ENCODE measurements at regions not wholly inside any gene's neighbourhood (a gene's known extent, or its start where the extent isn't known, plus 50 kb on each side); places are given as distances from the start of the nearest gene placed in this dataset.
A peak's percentile ranks its signal among the peaks of the same experiment; 100 is the strongest.

DNA sequence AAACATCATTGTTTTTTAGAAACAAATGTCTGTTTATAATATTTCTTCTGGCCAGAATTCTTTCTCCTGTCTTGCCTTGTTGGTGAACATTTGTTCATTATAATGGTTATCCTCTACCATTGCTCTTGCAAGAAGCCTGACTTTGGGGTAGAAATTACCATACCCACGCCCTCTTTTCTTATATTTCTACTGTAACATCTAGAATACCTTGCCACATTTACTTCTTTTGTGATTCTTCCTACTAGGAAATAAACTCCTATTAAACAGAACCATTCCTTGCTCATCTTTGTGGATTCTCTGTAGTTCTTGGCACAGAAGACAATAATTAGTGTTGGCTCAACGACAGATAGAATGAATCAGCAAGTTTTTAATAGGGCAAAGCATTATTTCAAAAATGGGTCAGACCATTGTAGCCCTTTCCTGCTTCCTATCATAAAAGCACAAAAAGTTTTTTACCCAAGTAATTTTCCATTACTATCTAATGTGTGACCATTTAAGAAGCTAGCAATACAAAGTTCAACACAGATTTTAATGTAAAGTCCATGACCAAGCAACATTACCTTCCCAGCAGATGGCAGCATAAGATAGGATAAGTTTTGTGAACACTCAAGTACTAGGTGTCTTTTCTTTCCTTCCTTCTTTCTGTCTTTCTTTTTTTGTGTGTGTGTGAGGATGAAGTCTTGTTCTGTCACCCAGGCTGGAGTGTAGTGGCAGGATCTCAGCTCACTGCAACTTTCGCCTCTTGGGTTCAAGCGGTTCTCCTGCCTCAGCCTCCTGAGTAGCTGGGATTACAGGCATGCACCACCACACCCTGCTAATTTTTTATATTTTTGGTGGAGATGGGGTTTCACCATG, 270.4 kb downstream of the HGF start:
- Histone ChIP-seq H3K4me1 (ENCODE audit: control insufficient read depth in 2 of 2, insufficient read depth in 2 of 2, low read length in 2 of 2) (no peaks in the 10 kb centered on the region), H3K9ac (ENCODE audit: low read length) (no peak overlapping the region), H3K9me3 (ENCODE audit: control extremely low read depth in 1 of 3, control insufficient read depth in 2 of 3, insufficient read depth in 1 of 3, low read length in 2 of 3) (no peaks in the 10 kb centered on the region), H3K79me2 (ENCODE audit: control insufficient read depth, insufficient read depth, low read length) (no peaks in the 10 kb centered on the region), H3K27ac (ENCODE audit: low read length in 2 of 2) (no peak overlapping the region), H3K4me2 (replicated peaks; ENCODE audit: low read depth, low read length, poor library complexity, severe bottlenecking) (no peak overlapping the region), H3K4me3 (ENCODE audit: control extremely low read depth in 1 of 5, extremely low read depth in 1 of 5, insufficient read depth in 1 of 5, low read depth in 2 of 5, low read length in 4 of 5) (no peak overlapping the region), H3K27me3 (replicated peaks in 1 of 4; ENCODE audit: control extremely low read depth in 1 of 4, control insufficient read depth in 3 of 4, insufficient read depth in 4 of 4, low read length in 3 of 4) (no peaks in the 10 kb centered on the region), H4K20me1 (ENCODE audit: control insufficient read depth, insufficient read depth, low read length, poor library complexity, severe bottlenecking) (no peaks in the 10 kb centered on the region), H3K36me3 (replicated peaks in 1 of 2; ENCODE audit: control extremely low read depth in 1 of 2, control insufficient read depth in 1 of 2, extremely low read depth in 1 of 2, insufficient read depth in 2 of 2, low read length in 1 of 2) (no peaks in the 10 kb centered on the region), H2AFZ (ENCODE audit: insufficient read depth, low read depth, low read length, poor library complexity, severe bottlenecking) (no peak overlapping the region)
- Mint-ChIP-seq H3K4me1 (no peaks in the 10 kb centered on the region), H3K9me3 (ENCODE audit: insufficient read depth) (no peaks in the 10 kb centered on the region), H3K4me3 (no peak overlapping the region), H3K27ac (no peak overlapping the region), H3K27me3 (no peaks in the 10 kb centered on the region)
- intact Hi-C loops (cut with micrococcal nuclease) = no loop called here
- ChIA-PET CTCF (interaction anchor here (3.2 kb wide), 1 partner anchor 1073 kb away, joined by 11 read pairs; no protein-coding TSS in a partner anchor), POLR2A (no interaction called here)
- TF ChIP-seq CTCF (IDR thresholded peaks at IDR 0.05) (peak; percentile 29), EZH2 (IDR thresholded peaks at IDR 0.05; ENCODE audit: borderline replicate concordance, insufficient read depth, low read depth, low read length, poor library complexity, severe bottlenecking) (no peak)
- ATAC-seq (ENCODE audit: low read depth) (no peak), DNase-seq (peak; percentile 32)
- WGBS (ENCODE audit: insufficient coverage) = no CpG with 5 or more reads among the region's 4 CpGs

DNA sequence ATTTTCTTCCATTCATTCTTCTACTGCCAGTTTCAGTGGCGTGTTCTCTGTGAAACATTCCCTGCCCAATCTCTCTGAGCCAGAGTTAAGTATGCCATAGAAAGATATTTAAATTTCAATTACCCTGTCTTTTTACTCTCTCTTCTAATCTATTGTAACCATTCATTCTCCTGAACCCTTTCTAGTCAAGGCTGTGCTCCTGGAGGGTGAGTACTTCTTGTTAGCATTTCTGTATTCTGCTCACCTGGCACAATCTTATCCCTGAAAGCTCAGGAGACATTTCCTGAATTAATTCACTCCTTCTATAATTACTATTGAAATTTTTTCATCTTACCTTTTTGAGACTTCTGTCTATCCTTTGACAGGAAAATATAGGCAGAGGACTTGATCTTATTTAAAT, 271.7 kb downstream of the HGF start:
- intact Hi-C loops (cut with micrococcal nuclease) = no loop called here
- Histone ChIP-seq H2AFZ (ENCODE audit: insufficient read depth, low read depth, low read length, poor library complexity, severe bottlenecking) (no peak overlapping the region), H3K4me2 (replicated peaks; ENCODE audit: low read depth, low read length, poor library complexity, severe bottlenecking) (no peak overlapping the region), H3K27ac (ENCODE audit: low read length in 2 of 2) (no peak overlapping the region), H3K4me3 (ENCODE audit: control extremely low read depth in 1 of 5, extremely low read depth in 1 of 5, insufficient read depth in 1 of 5, low read depth in 2 of 5, low read length in 4 of 5) (no peak overlapping the region), H4K20me1 (ENCODE audit: control insufficient read depth, insufficient read depth, low read length, poor library complexity, severe bottlenecking) (no peaks in the 10 kb centered on the region), H3K4me1 (ENCODE audit: control insufficient read depth in 2 of 2, insufficient read depth in 2 of 2, low read length in 2 of 2) (no peaks in the 10 kb centered on the region), H3K36me3 (replicated peaks in 1 of 2; ENCODE audit: control extremely low read depth in 1 of 2, control insufficient read depth in 1 of 2, extremely low read depth in 1 of 2, insufficient read depth in 2 of 2, low read length in 1 of 2) (no peaks in the 10 kb centered on the region), H3K79me2 (ENCODE audit: control insufficient read depth, insufficient read depth, low read length) (no peaks in the 10 kb centered on the region), H3K27me3 (replicated peaks in 1 of 4; ENCODE audit: control extremely low read depth in 1 of 4, control insufficient read depth in 3 of 4, insufficient read depth in 4 of 4, low read length in 3 of 4) (no peaks in the 10 kb centered on the region), H3K9ac (ENCODE audit: low read length) (no peak overlapping the region), H3K9me3 (ENCODE audit: control extremely low read depth in 1 of 3, control insufficient read depth in 2 of 3, insufficient read depth in 1 of 3, low read length in 2 of 3) (no peaks in the 10 kb centered on the region)
- Mint-ChIP-seq H3K4me3 (no peak overlapping the region), H3K27me3 (no peaks in the 10 kb centered on the region), H3K27ac (no peak overlapping the region), H3K4me1 (no peaks in the 10 kb centered on the region), H3K9me3 (ENCODE audit: insufficient read depth) (no peaks in the 10 kb centered on the region)
- ChIA-PET CTCF (interaction anchor here (3.2 kb wide), 1 partner anchor 1074 kb away, joined by 11 read pairs; no protein-coding TSS in a partner anchor), POLR2A (no interaction called here)
- TF ChIP-seq CTCF (IDR thresholded peaks at IDR 0.05) (no peak), EZH2 (IDR thresholded peaks at IDR 0.05; ENCODE audit: borderline replicate concordance, insufficient read depth, low read depth, low read length, poor library complexity, severe bottlenecking) (no peak)
- DNase-seq (no peak), ATAC-seq (ENCODE audit: low read depth) (no peak)
- no CpG with 5 or more reads among the region's 1 CpG for WGBS (ENCODE audit: insufficient coverage)

All from B cell (primary cell).